ENCODE measurements at regions not wholly inside any gene's neighbourhood (a gene's known extent, or its start where the extent isn't known, plus 50 kb on each side); places are given as distances from the start of the nearest gene placed in this dataset.
"Not testable (repeated sequence)": the region's sequence is repeated elsewhere in the genome, so short reads cannot be mapped to it uniquely, and the experiment has no call there.

- H2BK5ac ChIP-seq (ENCODE audit: low read depth, low read length); FAIRE-seq; CTCF ChIA-PET (ENCODE audit: partially characterized antibody); H4K5ac ChIP-seq (ENCODE audit: insufficient read length, low read depth, low read length); H2BK15ac ChIP-seq (ENCODE audit: low read length); H4K8ac ChIP-seq (ENCODE audit: extremely low read depth, insufficient read depth, low read length); H3K4ac ChIP-seq (replicated peaks; ENCODE audit: insufficient read length, low read depth, low read length); H4K20me1 ChIP-seq (replicated peaks in 1 of 2; ENCODE audit: control insufficient read depth in 1 of 2, insufficient read depth in 2 of 2, low read length in 2 of 2); H2BK12ac ChIP-seq (ENCODE audit: low read depth, low read length); H3K79me1 ChIP-seq (ENCODE audit: low read depth, low read length); H3K14ac ChIP-seq (ENCODE audit: insufficient read length); H3K9ac ChIP-seq (replicated peaks in 1 of 4; ENCODE audit: extremely low read depth in 1 of 4, low read depth in 3 of 4, low read length in 3 of 4); DNase-seq (ENCODE audit: low read depth in 1 of 2, low spot score in 2 of 2); POLR2A ChIA-PET (ENCODE audit: partially characterized antibody); H2AK5ac ChIP-seq (ENCODE audit: low read depth, low read length); H3K56ac ChIP-seq (replicated peaks; ENCODE audit: insufficient read length, low read depth, low read length); H3K23me2 ChIP-seq (ENCODE audit: low read depth, low read length); H3K4me3 ChIP-seq (ENCODE audit: extremely low read depth in 1 of 4, insufficient read depth in 2 of 4, low read depth in 3 of 4, low read length in 4 of 4); H3K36me3 ChIP-seq (ENCODE audit: control insufficient read depth in 2 of 4, insufficient read depth in 4 of 4, low read length in 3 of 4); H2AFZ ChIP-seq (ENCODE audit: low read length); H3K18ac ChIP-seq (ENCODE audit: extremely low read depth, low read length); H3K27me3 ChIP-seq (replicated peaks in 1 of 4; ENCODE audit: control insufficient read depth in 3 of 4, extremely low read depth in 1 of 4, insufficient read depth in 3 of 4, low read length in 3 of 4); H3K4me1 ChIP-seq (replicated peaks in 1 of 4; ENCODE audit: control insufficient read depth in 3 of 4, insufficient read depth in 4 of 4, low read length in 3 of 4); H3K27ac ChIP-seq (ENCODE audit: low read depth, low read length); H3K4me2 ChIP-seq (ENCODE audit: insufficient read depth in 1 of 2, low read depth in 2 of 2, low read length in 2 of 2); H3K23ac ChIP-seq (ENCODE audit: insufficient read length); H2BK20ac ChIP-seq (ENCODE audit: low read length); H3K79me2 ChIP-seq (ENCODE audit: control insufficient read depth in 1 of 2, insufficient read depth in 2 of 2, low read length in 2 of 2); H4K91ac ChIP-seq (replicated peaks; ENCODE audit: insufficient read length, low read length); H2BK120ac ChIP-seq (replicated peaks; ENCODE audit: low read depth, low read length): not testable (repeated sequence)
- peaks cover 10 to 57% of the 10 kb centered on the region in 2 experiments for H3K9me3 ChIP-seq (ENCODE audit: insufficient read depth in 2 of 2, low read depth in 1 of 2, low read length in 1 of 2)
- WGBS, 2 experiments (ENCODE audit: extremely low coverage in 1 of 2, insufficient coverage in 1 of 2, insufficient read length in 1 of 2, insufficient replicate concordance in 2 of 2, low coverage in 1 of 2, low lambda C conversion rate in 2 of 2, missing lambda C conversion rate in 1 of 2) = 90% methylated on average over 14 of the region's 17 CpGs; no CpG with 5 or more reads in 1 of the 2 experiments
These were observed 296.8 kb downstream of the GOLGA6L6 start for GRCh38 chr15:20244792-20245191.

GRCh38 chr15:20243486-20244240, 297.9 kb downstream of the GOLGA6L6 start:
- FAIRE-seq; H3K4me2 ChIP-seq (ENCODE audit: insufficient read depth in 1 of 2, low read depth in 2 of 2, low read length in 2 of 2); H3K56ac ChIP-seq (replicated peaks; ENCODE audit: insufficient read length, low read depth, low read length); H4K20me1 ChIP-seq (replicated peaks in 1 of 2; ENCODE audit: control insufficient read depth in 1 of 2, insufficient read depth in 2 of 2, low read length in 2 of 2); H3K4me3 ChIP-seq (ENCODE audit: extremely low read depth in 1 of 4, insufficient read depth in 2 of 4, low read depth in 3 of 4, low read length in 4 of 4); H2BK12ac ChIP-seq (ENCODE audit: low read depth, low read length); H2AK5ac ChIP-seq (ENCODE audit: low read depth, low read length); H3K79me1 ChIP-seq (ENCODE audit: low read depth, low read length); H3K36me3 ChIP-seq (ENCODE audit: control insufficient read depth in 2 of 4, insufficient read depth in 4 of 4, low read length in 3 of 4); DNase-seq (ENCODE audit: low read depth in 1 of 2, low spot score in 2 of 2); H4K91ac ChIP-seq (replicated peaks; ENCODE audit: insufficient read length, low read length); H2AFZ ChIP-seq (ENCODE audit: low read length); H3K4me1 ChIP-seq (replicated peaks in 1 of 4; ENCODE audit: control insufficient read depth in 3 of 4, insufficient read depth in 4 of 4, low read length in 3 of 4); H2BK120ac ChIP-seq (replicated peaks; ENCODE audit: low read depth, low read length); H3K23ac ChIP-seq (ENCODE audit: insufficient read length); H3K4ac ChIP-seq (replicated peaks; ENCODE audit: insufficient read length, low read depth, low read length); H2BK15ac ChIP-seq (ENCODE audit: low read length); H3K27me3 ChIP-seq (replicated peaks in 1 of 4; ENCODE audit: control insufficient read depth in 3 of 4, extremely low read depth in 1 of 4, insufficient read depth in 3 of 4, low read length in 3 of 4); H4K5ac ChIP-seq (ENCODE audit: insufficient read length, low read depth, low read length); H3K27ac ChIP-seq (ENCODE audit: low read depth, low read length); H2BK20ac ChIP-seq (ENCODE audit: low read length); H3K14ac ChIP-seq (ENCODE audit: insufficient read length); H3K79me2 ChIP-seq (ENCODE audit: control insufficient read depth in 1 of 2, insufficient read depth in 2 of 2, low read length in 2 of 2); CTCF ChIA-PET (ENCODE audit: partially characterized antibody); H4K8ac ChIP-seq (ENCODE audit: extremely low read depth, insufficient read depth, low read length); H3K9ac ChIP-seq (replicated peaks in 1 of 4; ENCODE audit: extremely low read depth in 1 of 4, low read depth in 3 of 4, low read length in 3 of 4); H3K18ac ChIP-seq (ENCODE audit: extremely low read depth, low read length); POLR2A ChIA-PET (ENCODE audit: partially characterized antibody); H3K23me2 ChIP-seq (ENCODE audit: low read depth, low read length); H2BK5ac ChIP-seq (ENCODE audit: low read depth, low read length): not testable (repeated sequence)
- peaks cover 12 to 52% of the 10 kb centered on the region in 2 experiments; a peak in 3 of 4 replicates for H3K9me3 ChIP-seq (ENCODE audit: insufficient read depth in 2 of 2, low read depth in 1 of 2, low read length in 1 of 2)
- WGBS, 2 experiments (ENCODE audit: extremely low coverage in 1 of 2, insufficient coverage in 1 of 2, insufficient read length in 1 of 2, insufficient replicate concordance in 2 of 2, low coverage in 1 of 2, low lambda C conversion rate in 2 of 2, missing lambda C conversion rate in 1 of 2) = 77% methylated on average over 12 of the region's 12 CpGs; no CpG with 5 or more reads in 1 of the 2 experiments
